Tibial nerve (tissue), 3 donors: ENCODE measurements at regions not wholly inside any gene's neighbourhood (a gene's known extent, or its start where the extent isn't known, plus 50 kb on each side); places are given as distances from the start of the nearest gene placed in this dataset.

Source experiments
- EP300 ChIP-seq, 2 donors: sonication (generic); formaldehyde crosslinking; IDR thresholded peaks; one replicate each; pipeline ENCODE4 v1.6.1; 2017; ENCODE audit warnings: antibody characterized with exemption in 2 of 2, mild to moderate bottlenecking in 1 of 2
- POLR2A ChIP-seq, 2 donors: fragments of 450-650 bp; IDR thresholded peaks; one replicate each; pipeline ENCODE4 v1.6.1; 2017; ENCODE audit warnings: antibody characterized with exemption in 2 of 2, mild to moderate bottlenecking in 2 of 2, moderate library complexity in 2 of 2

DNA sequence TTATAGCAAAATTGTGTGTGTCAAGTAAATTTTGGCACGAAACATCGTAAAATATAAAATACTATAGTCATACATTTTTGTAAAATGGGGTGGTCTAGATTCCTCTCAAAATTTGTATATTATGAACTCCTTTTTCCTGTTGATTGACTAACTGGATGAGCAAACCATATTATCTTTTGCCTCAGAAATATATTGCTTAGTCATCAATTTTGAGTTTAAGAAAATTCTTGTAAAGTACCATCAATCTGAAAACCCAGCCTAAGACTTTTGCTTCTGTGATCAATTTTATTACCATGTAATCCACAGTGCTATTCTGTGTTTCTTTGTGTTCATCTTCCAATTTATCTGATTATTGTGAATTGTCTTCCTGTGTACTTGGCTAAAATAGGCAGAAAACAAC, 98.0 kb upstream of the PCDH18 start:
- TF ChIP-seq POLR2A (IDR thresholded peaks at IDR 0.05) (no peak), EP300 (IDR thresholded peaks at IDR 0.05) (no peak)
